ENCODE measurements at regions not wholly inside any gene's neighbourhood (a gene's known extent, or its start where the extent isn't known, plus 50 kb on each side); places are given as distances from the start of the nearest gene placed in this dataset.

- no peak for DNase-seq
Measured at GRCh38 chr10:83253011-83253671, 886.2 kb upstream of the GHITM start.

- no peak for DNase-seq
Measured at GRCh38 chr10:83254698-83255097, 884.6 kb upstream of the GHITM start.

- DNase-seq: no peak
Measured at GRCh38 chr10:83262434-83262833, 876.9 kb upstream of the GHITM start.

GRCh38 chr10:83272666-83273434, 866.5 kb upstream of the GHITM start:
- DNase-seq: no peak

- DNase-seq: no peak
Measured at GRCh38 chr10:83274088-83274487, 865.2 kb upstream of the GHITM start.

GRCh38 chr10:83276971-83277370, 862.3 kb upstream of the GHITM start:
- no peak for DNase-seq

GRCh38 chr10:83283151-83283550, 856.2 kb upstream of the GHITM start:
- no peak for DNase-seq

GRCh38 chr10:83287374-83287773, 851.9 kb upstream of the GHITM start:
- DNase-seq: no peak

GRCh38 chr10:83289373-83289772, 849.9 kb upstream of the GHITM start:
- no peak for DNase-seq

GRCh38 chr10:83289948-83290347, 849.4 kb upstream of the GHITM start:
- DNase-seq: no peak

- no peak for DNase-seq
Measured at GRCh38 chr10:83301732-83302131, 837.6 kb upstream of the GHITM start.

GRCh38 chr10:83302623-83303022, 836.7 kb upstream of the GHITM start:
- DNase-seq: no peak

GRCh38 chr10:83310688-83311087, 828.6 kb upstream of the GHITM start:
- DNase-seq: no peak

GRCh38 chr10:83312570-83312969, 826.7 kb upstream of the GHITM start:
- no peak for DNase-seq

GRCh38 chr10:83332690-83333089, 806.6 kb upstream of the GHITM start:
- no peak for DNase-seq

GRCh38 chr10:83333566-83333965, 805.7 kb upstream of the GHITM start:
- no peak for DNase-seq

GRCh38 chr10:83343676-83344075, 795.6 kb upstream of the GHITM start:
- no peak for DNase-seq

- no peak for DNase-seq
Measured at GRCh38 chr10:83346266-83346910, 792.9 kb upstream of the GHITM start.

GRCh38 chr10:83352588-83352987, 786.7 kb upstream of the GHITM start:
- DNase-seq: no peak

- no peak for DNase-seq
Measured at GRCh38 chr10:83354456-83354855, 784.9 kb upstream of the GHITM start.

- no peak for DNase-seq
Measured at GRCh38 chr10:83357004-83357403, 782.3 kb upstream of the GHITM start.

GRCh38 chr10:83357627-83358026, 781.7 kb upstream of the GHITM start:
- DNase-seq: no peak

- no peak for DNase-seq
Measured at GRCh38 chr10:83367036-83367435, 772.3 kb upstream of the GHITM start.

Data from activated CD4-positive, CD25-positive, alpha-beta regulatory T cell (primary cell).